SK-N-SH treated with all-trans-retinoic acid at 6 μM for 48 hours (cell line): ENCODE measurements at regions not wholly inside any gene's neighbourhood (a gene's known extent, or its start where the extent isn't known, plus 50 kb on each side); places are given as distances from the start of the nearest gene placed in this dataset.

ENCODE experiments used
- ATAC-seq: fragments of 200-7000 bp; cut with Tn5 transposase; 3 replicates; pipeline ENCODE4 v1.9.1; 2020; ENCODE audit warnings: mild to moderate bottlenecking, moderate library complexity
- ARNTL ChIP-seq: fragments of 450-650 bp; formaldehyde crosslinking; IDR thresholded peaks from 2 replicates; pipeline ENCODE4 v1.5.0; 2020; ENCODE audit warnings: low read depth, mild to moderate bottlenecking, moderate library complexity, borderline replicate concordance
- CSDC2 ChIP-seq: fragments of 250-450 bp; sonication (Bioruptor Pico); IDR thresholded peaks from 2 replicates; pipeline ENCODE4 v1.5.0; 2020; ENCODE audit warnings: mild to moderate bottlenecking, moderate library complexity
- ESRRG ChIP-seq: fragments of 250-450 bp; sonication (Bioruptor Pico); IDR thresholded peaks from 2 replicates; pipeline ENCODE4 v1.6.1; 2021; ENCODE audit warnings: mild to moderate bottlenecking
- GLIS3 ChIP-seq: fragments of 250-450 bp; sonication (Bioruptor Pico); IDR thresholded peaks from 2 replicates; pipeline ENCODE4 v1.5.0; 2020; ENCODE audit warnings: mild to moderate bottlenecking, moderate library complexity
- ISL1 ChIP-seq: fragments of 250-450 bp; sonication (Bioruptor Pico); IDR thresholded peaks from 2 replicates; pipeline ENCODE4 v2.1.2; 2022; ENCODE audit warnings: mild to moderate bottlenecking, moderate library complexity
- OSR1 ChIP-seq: fragments of 250-450 bp; sonication (Bioruptor Pico); IDR thresholded peaks from 2 replicates; pipeline ENCODE4 v1.8.0; 2022; ENCODE audit warnings: moderate library complexity, mild to moderate bottlenecking, inconsistent platforms
- PPARA ChIP-seq: fragments of 250-450 bp; sonication (Bioruptor Pico); IDR thresholded peaks from 2 replicates; pipeline ENCODE4 v1.5.0; 2020; ENCODE audit warnings: mild to moderate bottlenecking, borderline replicate concordance
- RARB ChIP-seq: fragments of 250-450 bp; sonication (Bioruptor Pico); IDR thresholded peaks from 2 replicates; pipeline ENCODE4 v1.8.0; 2021; ENCODE audit warnings: mild to moderate bottlenecking, moderate library complexity
- SNAI2 ChIP-seq: fragments of 250-450 bp; sonication (Bioruptor Pico); IDR thresholded peaks from 2 replicates; pipeline ENCODE4 v1.5.0; 2020; ENCODE audit warnings: mild to moderate bottlenecking, moderate library complexity
- TCF4 ChIP-seq: fragments of 250-450 bp; sonication (Bioruptor Pico); IDR thresholded peaks from 2 replicates; pipeline ENCODE4 v1.8.0; 2021; ENCODE audit warnings: mild to moderate bottlenecking, moderate library complexity, borderline replicate concordance
- ZC3H10 ChIP-seq: fragments of 250-450 bp; sonication (Bioruptor Pico); IDR thresholded peaks from 2 replicates; pipeline ENCODE4 v1.5.1; 2021; ENCODE audit warnings: mild to moderate bottlenecking, moderate library complexity
- ZFP3 ChIP-seq: fragments of 250-450 bp; sonication (Bioruptor Pico); IDR thresholded peaks from 2 replicates; pipeline ENCODE4 v1.5.0; 2020; ENCODE audit warnings: mild to moderate bottlenecking, moderate library complexity
- ZFP30 ChIP-seq: fragments of 450-650 bp; formaldehyde crosslinking; IDR thresholded peaks from 2 replicates; pipeline ENCODE4 v1.5.0; 2022; ENCODE audit warnings: mild to moderate bottlenecking, moderate library complexity
- ZNF565 ChIP-seq: fragments of 450-650 bp; formaldehyde crosslinking; conservative IDR thresholded peaks from 2 replicates; pipeline ENCODE4 v1.5.0; 2020; ENCODE audit warnings: low read depth, mild to moderate bottlenecking, moderate library complexity
- ZNF70 ChIP-seq: fragments of 450-650 bp; formaldehyde crosslinking; IDR thresholded peaks from 2 replicates; pipeline ENCODE4 v1.5.0; 2020; ENCODE audit warnings: mild to moderate bottlenecking, moderate library complexity
- ZNF8 ChIP-seq: fragments of 450-650 bp; formaldehyde crosslinking; IDR thresholded peaks from 2 replicates; pipeline ENCODE4 v1.5.0; 2020; ENCODE audit warnings: mild to moderate bottlenecking, moderate library complexity
- TF ChIP-seq, protein P1 (sequence below): fragments of 250-450 bp; sonication (Bioruptor Pico); IDR thresholded peaks from 2 replicates; pipeline ENCODE4 v1.5.1; 2021; ENCODE audit warnings: mild to moderate bottlenecking, moderate library complexity
- TF ChIP-seq, protein P2 (sequence below): fragments of 250-450 bp; sonication (Bioruptor Pico); IDR thresholded peaks from 2 replicates; pipeline ENCODE4 v1.5.1; 2020; ENCODE audit warnings: low read depth, mild to moderate bottlenecking, moderate library complexity
- TF ChIP-seq, protein P3 (sequence below): fragments of 250-450 bp; sonication (Bioruptor Pico); IDR thresholded peaks from 2 replicates; pipeline ENCODE4 v1.5.0; 2020; ENCODE audit warnings: mild to moderate bottlenecking, moderate library complexity

DNA sequence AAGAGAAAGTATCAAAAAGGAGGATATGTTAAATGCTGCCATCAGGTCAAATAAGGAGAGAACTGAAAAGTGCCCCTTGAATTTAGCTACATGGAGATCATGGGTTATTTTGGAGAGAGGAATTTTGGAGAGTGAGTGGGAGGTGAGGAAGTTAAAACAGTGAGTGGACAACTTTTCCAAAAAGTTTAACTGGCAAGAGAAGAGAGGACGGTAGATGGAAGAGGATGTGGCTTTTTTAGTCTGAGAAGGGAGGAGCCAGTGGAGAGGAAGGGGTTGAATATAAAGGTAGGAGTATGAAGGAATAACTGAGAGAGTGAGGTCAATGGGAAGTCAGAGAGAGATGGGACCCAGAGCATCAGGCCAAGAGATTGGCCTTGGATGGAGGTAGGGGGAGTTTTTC, 62.5 kb upstream of the NFE2L2 start (continued):
- TF ChIP-seq, protein P1, sequence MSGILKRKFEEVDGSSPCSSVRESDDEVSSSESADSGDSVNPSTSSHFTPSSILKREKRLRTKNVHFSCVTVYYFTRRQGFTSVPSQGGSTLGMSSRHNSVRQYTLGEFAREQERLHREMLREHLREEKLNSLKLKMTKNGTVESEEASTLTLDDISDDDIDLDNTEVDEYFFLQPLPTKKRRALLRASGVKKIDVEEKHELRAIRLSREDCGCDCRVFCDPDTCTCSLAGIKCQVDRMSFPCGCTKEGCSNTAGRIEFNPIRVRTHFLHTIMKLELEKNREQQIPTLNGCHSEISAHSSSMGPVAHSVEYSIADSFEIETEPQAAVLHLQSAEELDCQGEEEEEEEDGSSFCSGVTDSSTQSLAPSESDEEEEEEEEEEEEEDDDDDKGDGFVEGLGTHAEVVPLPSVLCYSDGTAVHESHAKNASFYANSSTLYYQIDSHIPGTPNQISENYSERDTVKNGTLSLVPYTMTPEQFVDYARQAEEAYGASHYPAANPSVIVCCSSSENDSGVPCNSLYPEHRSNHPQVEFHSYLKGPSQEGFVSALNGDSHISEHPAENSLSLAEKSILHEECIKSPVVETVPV (CRISPR knock-in tag): no peak
- TF ChIP-seq, protein P2, sequence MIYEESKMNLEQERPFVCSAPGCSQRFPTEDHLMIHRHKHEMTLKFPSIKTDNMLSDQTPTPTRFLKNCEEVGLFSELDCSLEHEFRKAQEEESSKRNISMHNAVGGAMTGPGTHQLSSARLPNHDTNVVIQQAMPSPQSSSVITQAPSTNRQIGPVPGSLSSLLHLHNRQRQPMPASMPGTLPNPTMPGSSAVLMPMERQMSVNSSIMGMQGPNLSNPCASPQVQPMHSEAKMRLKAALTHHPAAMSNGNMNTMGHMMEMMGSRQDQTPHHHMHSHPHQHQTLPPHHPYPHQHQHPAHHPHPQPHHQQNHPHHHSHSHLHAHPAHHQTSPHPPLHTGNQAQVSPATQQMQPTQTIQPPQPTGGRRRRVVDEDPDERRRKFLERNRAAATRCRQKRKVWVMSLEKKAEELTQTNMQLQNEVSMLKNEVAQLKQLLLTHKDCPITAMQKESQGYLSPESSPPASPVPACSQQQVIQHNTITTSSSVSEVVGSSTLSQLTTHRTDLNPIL (CRISPR knock-in tag): no peak
- TF ChIP-seq ZNF565: no peak
- no peak for TF ChIP-seq ESRRG
- TF ChIP-seq SNAI2: no peak

DNA sequence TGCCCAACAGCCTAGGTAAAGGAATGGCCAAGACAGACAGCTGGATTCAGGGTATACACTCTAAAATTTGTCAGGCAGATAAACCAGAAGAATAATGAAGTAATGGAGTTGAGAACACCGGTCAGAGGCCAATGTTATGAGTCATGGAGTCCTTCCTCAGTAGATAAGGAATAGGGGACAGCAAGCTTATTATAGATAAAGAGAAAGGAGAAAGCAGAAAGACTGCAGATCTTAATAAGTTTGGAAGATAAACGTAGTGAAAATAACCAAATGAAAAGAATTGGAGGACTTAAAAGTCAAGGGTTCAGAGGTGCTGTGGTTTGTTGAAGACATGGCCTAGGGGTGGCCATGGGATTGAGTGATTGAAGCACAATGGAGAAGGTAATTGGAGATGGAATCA, 63.5 kb upstream of the NFE2L2 start:
- TF ChIP-seq RARB: no peak
- no peak for TF ChIP-seq PPARA (CRISPR knock-in tag)
- no peak for TF ChIP-seq SNAI2
- TF ChIP-seq ARNTL (CRISPR knock-in tag): no peak
- TF ChIP-seq GLIS3 (CRISPR knock-in tag): no peak
- TF ChIP-seq TCF4 (CRISPR knock-in tag): no peak
- no peak for TF ChIP-seq ZFP30
- no peak for TF ChIP-seq ISL1
- no peak for TF ChIP-seq ZNF70 (CRISPR knock-in tag)
- no peak for TF ChIP-seq ZC3H10 (CRISPR knock-in tag)
- no peak for TF ChIP-seq ZNF565
- TF ChIP-seq ESRRG: no peak
- TF ChIP-seq OSR1 (CRISPR knock-in tag): no peak
- TF ChIP-seq, protein P3, sequence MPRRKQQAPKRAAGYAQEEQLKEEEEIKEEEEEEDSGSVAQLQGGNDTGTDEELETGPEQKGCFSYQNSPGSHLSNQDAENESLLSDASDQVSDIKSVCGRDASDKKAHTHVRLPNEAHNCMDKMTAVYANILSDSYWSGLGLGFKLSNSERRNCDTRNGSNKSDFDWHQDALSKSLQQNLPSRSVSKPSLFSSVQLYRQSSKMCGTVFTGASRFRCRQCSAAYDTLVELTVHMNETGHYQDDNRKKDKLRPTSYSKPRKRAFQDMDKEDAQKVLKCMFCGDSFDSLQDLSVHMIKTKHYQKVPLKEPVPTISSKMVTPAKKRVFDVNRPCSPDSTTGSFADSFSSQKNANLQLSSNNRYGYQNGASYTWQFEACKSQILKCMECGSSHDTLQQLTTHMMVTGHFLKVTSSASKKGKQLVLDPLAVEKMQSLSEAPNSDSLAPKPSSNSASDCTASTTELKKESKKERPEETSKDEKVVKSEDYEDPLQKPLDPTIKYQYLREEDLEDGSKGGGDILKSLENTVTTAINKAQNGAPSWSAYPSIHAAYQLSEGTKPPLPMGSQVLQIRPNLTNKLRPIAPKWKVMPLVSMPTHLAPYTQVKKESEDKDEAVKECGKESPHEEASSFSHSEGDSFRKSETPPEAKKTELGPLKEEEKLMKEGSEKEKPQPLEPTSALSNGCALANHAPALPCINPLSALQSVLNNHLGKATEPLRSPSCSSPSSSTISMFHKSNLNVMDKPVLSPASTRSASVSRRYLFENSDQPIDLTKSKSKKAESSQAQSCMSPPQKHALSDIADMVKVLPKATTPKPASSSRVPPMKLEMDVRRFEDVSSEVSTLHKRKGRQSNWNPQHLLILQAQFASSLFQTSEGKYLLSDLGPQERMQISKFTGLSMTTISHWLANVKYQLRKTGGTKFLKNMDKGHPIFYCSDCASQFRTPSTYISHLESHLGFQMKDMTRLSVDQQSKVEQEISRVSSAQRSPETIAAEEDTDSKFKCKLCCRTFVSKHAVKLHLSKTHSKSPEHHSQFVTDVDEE (CRISPR knock-in tag): no peak
- TF ChIP-seq, protein P1 (CRISPR knock-in tag): no peak
- no peak for TF ChIP-seq ZNF8
- ATAC-seq: no peak

DNA sequence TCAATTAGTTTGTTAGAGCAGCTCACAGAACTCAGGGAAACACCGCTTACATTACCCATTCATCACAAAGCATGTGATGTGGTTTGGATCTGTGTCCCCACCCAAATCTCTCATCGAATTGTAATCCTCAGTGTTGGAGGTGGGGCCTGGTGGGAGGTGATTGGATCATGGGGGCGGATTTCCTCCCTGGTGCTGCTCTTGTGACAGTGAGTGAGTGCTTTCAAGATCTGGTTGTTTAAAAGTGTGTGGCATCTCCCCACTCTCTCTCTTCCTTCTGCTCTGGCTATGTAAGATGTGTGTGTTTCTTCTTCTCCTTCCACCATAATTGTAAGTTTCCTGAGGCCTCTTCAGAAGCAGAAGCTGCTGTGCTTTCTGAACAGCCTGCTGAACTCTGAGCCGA, 63.5 kb upstream of the AGPS start:
- ATAC-seq: no peak
- TF ChIP-seq, protein P2 (CRISPR knock-in tag): no peak
- no peak for TF ChIP-seq ARNTL (CRISPR knock-in tag)
- no peak for TF ChIP-seq ZNF8
- TF ChIP-seq CSDC2: no peak
- no peak for TF ChIP-seq RARB
- TF ChIP-seq ZNF70 (CRISPR knock-in tag): no peak
- TF ChIP-seq ZC3H10 (CRISPR knock-in tag): no peak
- no peak for TF ChIP-seq ZFP3 (CRISPR knock-in tag)
- TF ChIP-seq, protein P3 (CRISPR knock-in tag): no peak
- no peak for TF ChIP-seq ZNF565
